ENCODE measurements at regions not wholly inside any gene's neighbourhood (a gene's known extent, or its start where the extent isn't known, plus 50 kb on each side); places are given as distances from the start of the nearest gene placed in this dataset.

DNA sequence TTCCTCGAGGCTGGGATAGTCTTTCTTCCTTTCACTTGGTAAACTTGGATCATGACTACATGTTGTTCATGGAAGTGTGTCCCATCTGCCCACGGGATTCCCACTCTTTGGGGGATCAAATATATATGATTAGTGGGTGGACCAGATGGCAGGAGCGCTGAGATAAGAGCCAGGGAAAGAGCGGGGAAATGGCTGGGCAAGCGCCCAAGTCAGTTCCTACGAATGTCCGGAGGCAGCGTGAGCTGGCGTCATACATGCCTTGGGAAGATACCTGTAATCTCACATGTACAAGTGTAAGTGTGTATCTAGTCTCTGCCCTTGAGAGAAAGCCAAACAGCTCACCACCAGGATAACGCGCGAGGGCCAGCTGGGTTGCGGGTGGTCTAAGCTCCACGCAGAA is 62.3 kb downstream of the FZD10 start (continued):
- TF ChIP-seq, protein P1, sequence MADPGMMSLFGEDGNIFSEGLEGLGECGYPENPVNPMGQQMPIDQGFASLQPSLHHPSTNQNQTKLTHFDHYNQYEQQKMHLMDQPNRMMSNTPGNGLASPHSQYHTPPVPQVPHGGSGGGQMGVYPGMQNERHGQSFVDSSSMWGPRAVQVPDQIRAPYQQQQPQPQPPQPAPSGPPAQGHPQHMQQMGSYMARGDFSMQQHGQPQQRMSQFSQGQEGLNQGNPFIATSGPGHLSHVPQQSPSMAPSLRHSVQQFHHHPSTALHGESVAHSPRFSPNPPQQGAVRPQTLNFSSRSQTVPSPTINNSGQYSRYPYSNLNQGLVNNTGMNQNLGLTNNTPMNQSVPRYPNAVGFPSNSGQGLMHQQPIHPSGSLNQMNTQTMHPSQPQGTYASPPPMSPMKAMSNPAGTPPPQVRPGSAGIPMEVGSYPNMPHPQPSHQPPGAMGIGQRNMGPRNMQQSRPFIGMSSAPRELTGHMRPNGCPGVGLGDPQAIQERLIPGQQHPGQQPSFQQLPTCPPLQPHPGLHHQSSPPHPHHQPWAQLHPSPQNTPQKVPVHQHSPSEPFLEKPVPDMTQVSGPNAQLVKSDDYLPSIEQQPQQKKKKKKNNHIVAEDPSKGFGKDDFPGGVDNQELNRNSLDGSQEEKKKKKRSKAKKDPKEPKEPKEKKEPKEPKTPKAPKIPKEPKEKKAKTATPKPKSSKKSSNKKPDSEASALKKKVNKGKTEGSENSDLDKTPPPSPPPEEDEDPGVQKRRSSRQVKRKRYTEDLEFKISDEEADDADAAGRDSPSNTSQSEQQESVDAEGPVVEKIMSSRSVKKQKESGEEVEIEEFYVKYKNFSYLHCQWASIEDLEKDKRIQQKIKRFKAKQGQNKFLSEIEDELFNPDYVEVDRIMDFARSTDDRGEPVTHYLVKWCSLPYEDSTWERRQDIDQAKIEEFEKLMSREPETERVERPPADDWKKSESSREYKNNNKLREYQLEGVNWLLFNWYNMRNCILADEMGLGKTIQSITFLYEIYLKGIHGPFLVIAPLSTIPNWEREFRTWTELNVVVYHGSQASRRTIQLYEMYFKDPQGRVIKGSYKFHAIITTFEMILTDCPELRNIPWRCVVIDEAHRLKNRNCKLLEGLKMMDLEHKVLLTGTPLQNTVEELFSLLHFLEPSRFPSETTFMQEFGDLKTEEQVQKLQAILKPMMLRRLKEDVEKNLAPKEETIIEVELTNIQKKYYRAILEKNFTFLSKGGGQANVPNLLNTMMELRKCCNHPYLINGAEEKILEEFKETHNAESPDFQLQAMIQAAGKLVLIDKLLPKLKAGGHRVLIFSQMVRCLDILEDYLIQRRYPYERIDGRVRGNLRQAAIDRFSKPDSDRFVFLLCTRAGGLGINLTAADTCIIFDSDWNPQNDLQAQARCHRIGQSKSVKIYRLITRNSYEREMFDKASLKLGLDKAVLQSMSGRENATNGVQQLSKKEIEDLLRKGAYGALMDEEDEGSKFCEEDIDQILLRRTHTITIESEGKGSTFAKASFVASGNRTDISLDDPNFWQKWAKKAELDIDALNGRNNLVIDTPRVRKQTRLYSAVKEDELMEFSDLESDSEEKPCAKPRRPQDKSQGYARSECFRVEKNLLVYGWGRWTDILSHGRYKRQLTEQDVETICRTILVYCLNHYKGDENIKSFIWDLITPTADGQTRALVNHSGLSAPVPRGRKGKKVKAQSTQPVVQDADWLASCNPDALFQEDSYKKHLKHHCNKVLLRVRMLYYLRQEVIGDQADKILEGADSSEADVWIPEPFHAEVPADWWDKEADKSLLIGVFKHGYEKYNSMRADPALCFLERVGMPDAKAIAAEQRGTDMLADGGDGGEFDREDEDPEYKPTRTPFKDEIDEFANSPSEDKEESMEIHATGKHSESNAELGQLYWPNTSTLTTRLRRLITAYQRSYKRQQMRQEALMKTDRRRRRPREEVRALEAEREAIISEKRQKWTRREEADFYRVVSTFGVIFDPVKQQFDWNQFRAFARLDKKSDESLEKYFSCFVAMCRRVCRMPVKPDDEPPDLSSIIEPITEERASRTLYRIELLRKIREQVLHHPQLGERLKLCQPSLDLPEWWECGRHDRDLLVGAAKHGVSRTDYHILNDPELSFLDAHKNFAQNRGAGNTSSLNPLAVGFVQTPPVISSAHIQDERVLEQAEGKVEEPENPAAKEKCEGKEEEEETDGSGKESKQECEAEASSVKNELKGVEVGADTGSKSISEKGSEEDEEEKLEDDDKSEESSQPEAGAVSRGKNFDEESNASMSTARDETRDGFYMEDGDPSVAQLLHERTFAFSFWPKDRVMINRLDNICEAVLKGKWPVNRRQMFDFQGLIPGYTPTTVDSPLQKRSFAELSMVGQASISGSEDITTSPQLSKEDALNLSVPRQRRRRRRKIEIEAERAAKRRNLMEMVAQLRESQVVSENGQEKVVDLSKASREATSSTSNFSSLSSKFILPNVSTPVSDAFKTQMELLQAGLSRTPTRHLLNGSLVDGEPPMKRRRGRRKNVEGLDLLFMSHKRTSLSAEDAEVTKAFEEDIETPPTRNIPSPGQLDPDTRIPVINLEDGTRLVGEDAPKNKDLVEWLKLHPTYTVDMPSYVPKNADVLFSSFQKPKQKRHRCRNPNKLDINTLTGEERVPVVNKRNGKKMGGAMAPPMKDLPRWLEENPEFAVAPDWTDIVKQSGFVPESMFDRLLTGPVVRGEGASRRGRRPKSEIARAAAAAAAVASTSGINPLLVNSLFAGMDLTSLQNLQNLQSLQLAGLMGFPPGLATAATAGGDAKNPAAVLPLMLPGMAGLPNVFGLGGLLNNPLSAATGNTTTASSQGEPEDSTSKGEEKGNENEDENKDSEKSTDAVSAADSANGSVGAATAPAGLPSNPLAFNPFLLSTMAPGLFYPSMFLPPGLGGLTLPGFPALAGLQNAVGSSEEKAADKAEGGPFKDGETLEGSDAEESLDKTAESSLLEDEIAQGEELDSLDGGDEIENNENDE (IDR thresholded peaks at IDR 0.05; ENCODE audit: insufficient replicate concordance, low read length) = no peak
- TF ChIP-seq RAD21 (IDR thresholded peaks at IDR 0.05 in 1 of 2, conservative IDR thresholded peaks at IDR 0.05 in 1 of 2; ENCODE audit: low read depth in 2 of 2, low read length in 2 of 2) (no peak), CTCF (IDR thresholded peaks at IDR 0.05; ENCODE audit: control extremely low read depth in 1 of 3, insufficient read depth in 1 of 3, low read depth in 1 of 3, low read length in 3 of 3) (no peak), HDAC6 (IDR thresholded peaks at IDR 0.05; ENCODE audit: low read depth, low read length) (no peak), YY1 (IDR thresholded peaks at IDR 0.05; ENCODE audit: low read depth, low read length) (no peak)

Measured in H1 (cell line).